OCI-LY1 (cell line): ENCODE measurements at regions not wholly inside any gene's neighbourhood (a gene's known extent, or its start where the extent isn't known, plus 50 kb on each side); places are given as distances from the start of the nearest gene placed in this dataset.

Source experiments
- CTCF ChIP-seq: fragments of 200-600 bp; sonication (generic), shearing (Covaris generic); IDR thresholded peaks from 2 replicates; pipeline ENCODE4 v1.5.1; 2017; ENCODE audit warnings: mild to moderate bottlenecking, antibody characterized with exemption, low read length, moderate library complexity, mixed read lengths
- EZH2 ChIP-seq: fragments of 200-600 bp; sonication (generic), shearing (Covaris generic); IDR thresholded peaks from 2 replicates; pipeline ENCODE4 v1.8.0; 2017; ENCODE audit warnings: borderline replicate concordance, mixed run types, mild to moderate bottlenecking, antibody characterized with exemption, low read length, moderate library complexity, mixed read lengths

- TF ChIP-seq CTCF (no peak), EZH2 (no peak)
Observed at GRCh38 chr3:5404718-5405117, 217.2 kb downstream of the EDEM1 start.
